Posterior vena cava (tissue), 2 donors: ENCODE measurements at regions not wholly inside any gene's neighbourhood (a gene's known extent, or its start where the extent isn't known, plus 50 kb on each side); places are given as distances from the start of the nearest gene placed in this dataset.

Source experiments
- DNase-seq: peaks from one replicate; pipeline ENCODE4 v3.0.0-alpha.2; 2020; ENCODE audit warnings: low spot score
- intact Hi-C, 2 donors: fragments of 100-400 bp; cut with DNase I; formaldehyde crosslinking; loops; one replicate each; pipeline versions ENCODE4 v1.14.1 to v1.14.2; 2022 to 2023
- donor health status: DM: yes; HTN: yes; CAD: no.
- donor health status: DM: yes; HTN: yes; CAD: no.

- no peak for DNase-seq
- intact Hi-C loops, result loop anchor here (5.0 to 10.0 kb wide), 2 partner anchors 163 to 815 kb away; partner anchors contain the start of gene RNF152 (in 1 of the 2)
These were observed 161.0 kb downstream of the RNF152 start for GRCh38 chr18:61731693-61732376.

- no peak for DNase-seq
These were observed 161.6 kb downstream of the RNF152 start for GRCh38 chr18:61731178-61731577.

GRCh38 chr18:61729322-61729721, 163.5 kb downstream of the RNF152 start:
- intact Hi-C loops, result no loop called here
- no peak for DNase-seq

More at GRCh38 chr18:61731178-61731577, 161.6 kb downstream of the RNF152 start:
- intact Hi-C loops, result loop anchor here (5.0 to 10.0 kb wide), 2 partner anchors 164 to 814 kb away; partner anchors contain the start of gene RNF152 (in 1 of the 2)

- DNase-seq, result no peak
- intact Hi-C loops, result no loop called here
These were observed 165.3 kb downstream of the RNF152 start for GRCh38 chr18:61727241-61728193.

- no peak for DNase-seq
These were observed 168.3 kb downstream of the RNF152 start for GRCh38 chr18:61724532-61724931.

GRCh38 chr18:61722247-61722646, 170.6 kb downstream of the RNF152 start:
- DNase-seq, result no peak
- intact Hi-C loops, result no loop called here

More at GRCh38 chr18:61724532-61724931, 168.3 kb downstream of the RNF152 start:
- intact Hi-C loops, result no loop called here

- intact Hi-C loops, result no loop called here
- no peak for DNase-seq
These were observed 172.3 kb downstream of the RNF152 start for GRCh38 chr18:61720496-61720895.

GRCh38 chr18:61719671-61720070, 173.1 kb downstream of the RNF152 start:
- DNase-seq, result no peak
- intact Hi-C loops, result no loop called here

GRCh38 chr18:61718944-61719343, 173.9 kb downstream of the RNF152 start:
- intact Hi-C loops, result no loop called here

GRCh38 chr18:61714421-61714820, 178.4 kb downstream of the RNF152 start:
- no peak for DNase-seq
- intact Hi-C loops, result loop anchor here in 1 of 2 donors (5.0 kb wide), 1 partner anchor 502 kb away; no protein-coding TSS in a partner anchor

More at GRCh38 chr18:61718944-61719343, 173.9 kb downstream of the RNF152 start:
- no peak for DNase-seq

GRCh38 chr18:61713502-61713901, 179.3 kb downstream of the RNF152 start:
- DNase-seq, result no peak
- intact Hi-C loops, result loop anchor here in 1 of 2 donors (5.0 kb wide), 1 partner anchor 501 kb away; no protein-coding TSS in a partner anchor

GRCh38 chr18:61710082-61710620, 182.7 kb downstream of the RNF152 start:
- intact Hi-C loops, result loop anchor here in 1 of 2 donors (5.0 kb wide), 1 partner anchor 498 kb away; no protein-coding TSS in a partner anchor
- no peak for DNase-seq

- DNase-seq, result no peak
- intact Hi-C loops, result no loop called here
These were observed 186.4 kb downstream of the RNF152 start for GRCh38 chr18:61706276-61706915.

GRCh38 chr18:61703508-61703907, 189.3 kb downstream of the RNF152 start:
- no peak for DNase-seq
- intact Hi-C loops, result no loop called here

GRCh38 chr18:61702007-61702406, 190.8 kb downstream of the RNF152 start:
- intact Hi-C loops, result no loop called here

GRCh38 chr18:61699397-61700110, 193.3 kb downstream of the RNF152 start:
- intact Hi-C loops, result loop anchor here in 1 of 2 donors (10.0 kb wide), 1 partner anchor 1125 kb away; no protein-coding TSS in a partner anchor
- DNase-seq, result no peak

More at GRCh38 chr18:61702007-61702406, 190.8 kb downstream of the RNF152 start:
- no peak for DNase-seq

- no peak for DNase-seq
- intact Hi-C loops, result loop anchor here in 1 of 2 donors (10.0 kb wide), 1 partner anchor 1127 kb away; no protein-coding TSS in a partner anchor
These were observed 195.4 kb downstream of the RNF152 start for GRCh38 chr18:61697306-61697909.

GRCh38 chr18:61694236-61694635, 198.6 kb downstream of the RNF152 start:
- DNase-seq, result no peak
- intact Hi-C loops, result loop anchor here in 1 of 2 donors (10.0 kb wide), 1 partner anchor 1131 kb away; no protein-coding TSS in a partner anchor
